Activated CD8-positive, alpha-beta memory T cell treated with anti-CD3 and anti-CD28 coated beads for 36 hours (primary cell): ENCODE measurements at regions not wholly inside any gene's neighbourhood (a gene's known extent, or its start where the extent isn't known, plus 50 kb on each side); places are given as distances from the start of the nearest gene placed in this dataset.
"Not testable (repeated sequence)": the region's sequence is repeated elsewhere in the genome, so short reads cannot be mapped to it uniquely, and the experiment has no call there.

Experiments
- CTCF ChIA-PET: fragments of 350-600 bp; sonication (Branson Sonifier 250); formaldehyde crosslinking; loops from one replicate; lab custom pipeline; 2021; ENCODE audit warnings: antibody characterized with exemption; lab: Charles Lee
- POLR2A ChIA-PET: fragments of 350-600 bp; sonication (Branson Sonifier 250); formaldehyde crosslinking; loops from one replicate; lab custom pipeline; 2021; ENCODE audit warnings: antibody characterized with exemption; lab: Charles Lee

GRCh38 chr4:146124023-146124680 lies 51.4 kb upstream of the LSM6 start:
- ChIA-PET CTCF (interaction anchor here (0.7 to 1.1 kb wide), 3 partner anchors 15 to 425 kb away, joined by 3 read pairs; no protein-coding TSS in a partner anchor), POLR2A (interaction anchor here (0.7 kb wide), 1 partner anchor 52 kb away, joined by 7 read pairs; no protein-coding TSS in a partner anchor)

DNA sequence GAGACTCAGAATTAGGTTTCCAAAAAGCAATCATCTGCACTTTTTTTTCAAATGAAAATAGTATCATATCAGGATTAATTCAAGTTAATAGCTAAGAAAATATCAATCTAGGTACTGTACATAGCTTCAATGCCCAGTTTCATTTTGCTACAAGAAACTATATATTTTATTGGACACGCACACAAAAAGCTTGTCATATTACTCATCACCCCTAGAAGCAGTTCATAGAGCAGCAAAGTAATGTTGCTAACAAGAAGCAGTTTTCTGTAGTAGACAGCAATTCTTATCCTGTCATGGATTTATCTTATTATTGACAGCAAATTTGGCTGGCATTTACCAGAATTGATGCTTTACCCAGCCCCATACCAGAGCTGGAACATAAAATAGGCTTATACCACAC lies 52.3 kb upstream of the LSM6 start:
- CTCF ChIA-PET, result interaction anchor here (1.1 kb wide), 1 partner anchor 14 kb away, joined by 3 read pairs; no protein-coding TSS in a partner anchor
- POLR2A ChIA-PET, result interaction anchor here (0.5 kb wide), 1 partner anchor 32 kb away, joined by 10 read pairs; no protein-coding TSS in a partner anchor

GRCh38 chr4:146122398-146122797 lies 53.1 kb upstream of the LSM6 start:
- ChIA-PET CTCF (no interaction called here), POLR2A (no interaction called here)

DNA sequence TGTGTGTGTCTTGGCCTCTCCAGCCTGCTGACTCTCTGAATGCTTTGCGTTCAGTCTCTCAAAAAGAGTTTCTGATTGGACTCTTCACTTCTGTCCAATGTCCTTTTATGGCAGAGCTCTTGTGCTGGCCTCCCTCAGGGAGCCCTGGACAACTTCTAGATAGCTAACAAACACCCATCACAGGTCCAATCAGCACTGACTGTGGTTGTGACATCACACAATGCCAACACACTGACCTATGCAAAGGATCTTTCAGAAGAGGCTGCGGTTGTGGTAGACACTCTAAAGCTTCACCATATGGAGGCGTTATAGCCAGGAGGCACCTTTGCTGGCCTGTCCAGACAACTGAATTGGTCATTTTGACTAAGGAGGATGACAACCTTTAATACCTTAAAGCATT lies 53.8 kb upstream of the LSM6 start:
- ChIA-PET CTCF (no interaction called here), POLR2A (no interaction called here)

DNA sequence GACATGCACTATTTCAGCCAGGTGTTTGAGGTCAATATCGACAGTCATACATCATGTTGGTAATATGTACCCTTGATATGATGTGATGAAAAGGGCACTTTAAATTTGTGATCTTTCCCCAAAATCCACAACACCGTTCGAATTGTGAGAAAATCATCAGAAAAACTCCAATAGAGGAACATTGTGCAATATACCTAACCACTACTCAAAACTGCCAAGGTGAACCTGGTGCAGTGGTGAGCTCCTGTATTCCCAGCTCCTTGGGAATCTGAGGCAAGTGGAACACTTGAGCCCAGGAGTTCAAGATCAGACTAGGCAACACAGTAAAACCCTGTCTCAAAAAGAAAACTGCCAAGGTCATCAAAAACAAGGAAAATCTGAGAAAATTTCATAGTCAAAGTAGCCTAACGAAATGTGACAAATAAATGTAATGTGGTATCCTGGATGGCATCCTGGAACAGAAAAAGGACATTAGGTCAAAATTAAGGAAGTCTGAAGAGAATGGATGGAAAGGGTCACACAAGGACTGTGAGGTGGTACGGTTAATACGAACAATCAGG lies 55.6 kb upstream of the LSM6 start:
- POLR2A ChIA-PET, result no interaction called here
- CTCF ChIA-PET, result no interaction called here

DNA sequence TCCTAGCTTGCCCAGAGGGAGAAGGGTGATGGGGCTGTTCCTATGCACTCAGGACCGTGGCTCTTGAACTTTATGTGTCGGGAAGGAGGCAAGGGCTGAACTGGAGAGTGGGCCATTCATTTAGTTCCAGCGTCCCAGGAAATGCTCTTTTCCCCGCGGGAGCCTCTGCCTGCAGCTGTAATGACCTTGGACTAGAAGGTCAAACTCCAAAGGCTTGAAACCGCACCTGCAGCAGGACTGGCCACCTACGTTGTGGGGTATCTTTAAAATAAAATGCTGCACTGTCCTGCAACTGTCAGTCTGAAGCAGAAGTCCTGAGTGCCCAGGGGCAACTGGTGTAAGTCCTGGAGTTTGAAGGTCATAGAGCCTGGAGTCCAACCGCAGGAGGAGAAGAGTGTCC lies 61.5 kb upstream of the LSM6 start:
- CTCF ChIA-PET, result no interaction called here
- POLR2A ChIA-PET, result no interaction called here

DNA sequence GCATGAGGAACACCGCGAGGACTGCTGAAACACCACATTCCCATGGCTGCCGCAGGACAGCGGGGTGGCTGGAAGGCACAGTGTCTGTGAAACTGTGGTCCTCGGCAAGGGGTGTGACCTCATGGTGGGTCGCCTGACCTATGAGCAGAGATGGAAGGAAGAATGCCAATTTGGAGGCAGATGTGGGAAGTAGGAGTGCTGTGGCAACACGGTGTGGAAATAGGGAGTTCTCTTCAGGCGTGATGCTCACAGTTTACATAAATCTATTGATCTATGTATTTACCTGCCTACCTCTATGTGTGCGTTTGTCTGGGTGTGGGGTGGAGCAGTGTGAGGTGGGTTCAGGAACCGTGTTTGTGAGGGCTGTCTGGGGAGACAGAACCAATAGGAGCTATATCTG lies 62.3 kb upstream of the LSM6 start:
- POLR2A ChIA-PET, result no interaction called here

GRCh38 chr4:146112389-146112788 lies 63.1 kb upstream of the LSM6 start:
- POLR2A ChIA-PET, result no interaction called here
- CTCF ChIA-PET, result no interaction called here

More for the DNA sequence above, 62.3 kb upstream of the LSM6 start:
- CTCF ChIA-PET, result no interaction called here

DNA sequence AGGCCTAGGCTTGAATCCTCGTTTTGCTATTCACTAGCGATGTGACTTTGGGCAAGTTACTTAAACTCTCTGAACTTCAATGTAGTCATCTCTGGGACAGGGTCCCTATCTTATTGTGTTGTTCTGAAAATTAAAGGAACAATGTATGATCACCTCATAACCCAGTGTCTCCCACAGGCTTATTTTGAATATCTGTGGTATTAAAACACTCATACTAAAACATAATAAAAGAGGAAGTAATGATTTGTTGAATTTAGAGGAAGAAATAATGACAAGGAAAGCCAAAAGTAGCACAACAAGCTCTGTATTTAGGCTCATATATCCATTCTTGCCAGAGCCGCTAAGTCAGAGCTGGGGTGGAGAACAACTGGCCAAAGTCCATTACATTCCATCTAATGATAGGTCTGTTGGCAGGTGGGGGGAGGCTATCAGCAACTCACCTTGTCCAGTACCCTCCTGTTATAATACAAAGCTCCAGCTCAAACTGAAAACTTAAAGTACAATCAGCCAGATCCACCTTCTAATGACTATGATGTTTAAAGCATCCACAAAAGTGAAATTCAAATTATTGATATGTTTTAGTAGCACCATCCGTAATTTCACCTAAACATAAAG lies 64.5 kb upstream of the LSM6 start:
- ChIA-PET POLR2A (no interaction called here), CTCF (no interaction called here)

GRCh38 chr4:146108756-146109155 lies 66.8 kb upstream of the LSM6 start:
- ChIA-PET POLR2A (no interaction called here), CTCF (interaction anchor here (1.0 kb wide), 1 partner anchor 15 kb away, joined by 3 read pairs; no protein-coding TSS in a partner anchor)

GRCh38 chr4:146107587-146108240 lies 67.8 kb upstream of the LSM6 start:
- ChIA-PET POLR2A (no interaction called here), CTCF (interaction anchor here (1.1 kb wide), 1 partner anchor 12 kb away, joined by 3 read pairs; no protein-coding TSS in a partner anchor)

- ChIA-PET POLR2A (no interaction called here), CTCF (no interaction called here)
Observed at GRCh38 chr4:146105464-146105863, 70.1 kb upstream of the LSM6 start.

DNA sequence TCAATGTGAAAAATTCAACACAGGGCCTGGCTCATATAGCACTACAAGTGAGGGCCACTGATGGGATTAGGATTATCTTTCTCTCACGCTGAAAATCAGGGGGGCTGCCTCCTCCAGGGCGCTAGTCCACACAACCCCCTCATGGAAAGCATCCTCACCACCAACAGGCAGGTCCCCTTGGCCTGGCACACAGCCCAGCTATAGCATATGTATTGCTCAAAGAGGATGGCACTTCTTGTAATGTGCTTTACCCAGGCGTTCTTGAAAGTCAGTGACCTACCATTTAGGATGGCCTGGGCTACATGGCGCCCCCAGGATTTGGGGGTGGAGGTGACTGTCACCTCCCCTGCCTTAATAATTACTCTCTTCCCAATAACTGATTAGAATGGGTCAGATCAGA lies 71.0 kb upstream of the LSM6 start:
- ChIA-PET POLR2A (no interaction called here), CTCF (no interaction called here)

GRCh38 chr4:146104052-146104451 lies 71.5 kb upstream of the LSM6 start:
- POLR2A ChIA-PET, CTCF ChIA-PET: not testable (repeated sequence)

- ChIA-PET CTCF (no interaction called here), POLR2A (no interaction called here)
Observed at GRCh38 chr4:146099585-146099984, 75.9 kb upstream of the LSM6 start.

- ChIA-PET CTCF (interaction anchor here (0.6 kb wide), 1 partner anchor 284 kb away, joined by 4 read pairs; no protein-coding TSS in a partner anchor), POLR2A (no interaction called here)
Observed at GRCh38 chr4:146098978-146099377, 76.5 kb upstream of the LSM6 start.

- ChIA-PET CTCF (interaction anchor here (0.6 kb wide), 1 partner anchor 284 kb away, joined by 4 read pairs; no protein-coding TSS in a partner anchor), POLR2A (no interaction called here)
Observed at GRCh38 chr4:146098397-146098796, 77.1 kb upstream of the LSM6 start.

DNA sequence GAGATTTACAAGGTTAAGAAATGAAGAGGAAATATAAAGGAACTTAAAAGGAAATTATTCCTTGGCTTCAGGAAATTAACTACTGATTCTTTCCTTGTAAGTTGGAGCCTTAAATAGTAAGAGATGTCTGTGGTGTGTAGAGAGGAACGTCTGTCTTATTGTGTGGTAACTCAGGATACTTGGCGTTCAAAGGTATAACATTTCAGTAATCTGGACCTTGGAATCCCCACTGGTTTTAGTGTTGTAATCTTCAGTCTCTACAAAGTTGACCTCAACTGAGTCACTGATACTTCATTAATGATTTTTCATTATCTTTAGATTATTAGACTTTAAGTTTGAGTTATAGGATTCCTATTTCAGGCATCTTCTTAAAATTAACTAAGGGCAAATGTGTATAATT lies 79.1 kb upstream of the LSM6 start:
- ChIA-PET CTCF (interaction anchor here (1.2 to 1.3 kb wide), 2 partner anchors 11 to 14 kb away, joined by 3 read pairs; no protein-coding TSS in a partner anchor), POLR2A (no interaction called here)

DNA sequence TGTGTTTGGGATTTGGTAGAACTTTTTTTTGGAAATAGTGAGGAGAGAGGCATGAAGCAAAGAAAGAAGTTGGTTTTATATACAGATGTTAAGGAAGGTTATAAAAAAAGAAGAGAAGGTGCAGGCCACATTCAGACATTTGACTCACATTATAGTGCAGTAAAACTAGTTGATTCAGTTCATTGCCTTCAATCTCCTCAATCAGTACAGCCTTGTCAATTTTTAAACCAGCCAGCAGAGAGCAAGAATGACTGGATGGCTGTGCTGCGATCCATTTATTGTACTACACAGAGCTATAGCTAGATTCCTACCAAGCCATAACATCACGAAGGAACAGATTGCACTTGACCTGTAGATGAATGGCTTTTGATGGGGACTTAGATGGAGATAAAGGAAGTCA lies 79.7 kb upstream of the LSM6 start:
- CTCF ChIA-PET, result interaction anchor here (1.2 to 1.3 kb wide), 2 partner anchors 11 to 14 kb away, joined by 3 read pairs; no protein-coding TSS in a partner anchor
- POLR2A ChIA-PET, result no interaction called here
